ENCODE measurements at regions not wholly inside any gene's neighbourhood (a gene's known extent, or its start where the extent isn't known, plus 50 kb on each side); places are given as distances from the start of the nearest gene placed in this dataset.
"Not testable (repeated sequence)": the region's sequence is repeated elsewhere in the genome, so short reads cannot be mapped to it uniquely, and the experiment has no call there.

DNA sequence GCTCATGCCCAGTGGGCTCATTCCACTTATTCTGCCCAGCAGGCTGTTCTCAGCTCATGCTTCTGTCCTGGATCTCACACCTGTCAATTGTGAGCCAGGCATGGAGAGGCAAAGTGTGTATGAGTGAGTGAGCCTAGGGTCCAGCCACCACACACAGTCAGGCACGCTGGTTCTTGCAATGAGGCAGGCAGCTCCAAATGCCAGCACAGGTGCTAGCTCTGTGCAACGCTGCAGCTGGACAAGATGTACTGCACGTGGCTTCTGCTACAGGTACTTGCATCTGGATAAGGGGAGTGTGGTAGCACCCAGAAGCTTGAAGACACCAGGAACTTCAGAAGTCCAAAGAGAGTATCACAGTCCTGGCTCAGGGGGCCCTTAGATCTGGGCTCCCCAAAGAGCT is 1249.4 kb upstream of the IGFBP7 start:
- DNase-seq: no peak

DNA sequence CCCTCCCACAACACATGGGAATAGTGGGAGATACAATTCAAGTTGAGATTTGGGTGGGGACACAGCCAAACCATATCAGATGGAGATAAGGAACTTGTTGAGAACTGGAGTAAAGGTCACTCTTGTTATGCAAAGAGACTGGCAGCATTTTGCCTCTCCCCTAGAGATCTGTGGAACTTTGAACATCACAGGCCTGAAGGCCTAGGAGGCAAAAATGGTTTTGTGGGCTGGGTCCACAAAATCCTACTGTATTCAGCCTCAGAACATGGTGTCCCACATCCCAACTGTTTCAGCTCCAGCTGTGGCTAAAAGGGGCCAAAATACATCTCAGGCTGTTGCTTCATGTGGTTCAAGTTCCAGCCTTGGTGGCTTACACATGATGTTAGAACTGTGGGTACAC is 1247.8 kb upstream of the IGFBP7 start:
- no peak for DNase-seq

DNA sequence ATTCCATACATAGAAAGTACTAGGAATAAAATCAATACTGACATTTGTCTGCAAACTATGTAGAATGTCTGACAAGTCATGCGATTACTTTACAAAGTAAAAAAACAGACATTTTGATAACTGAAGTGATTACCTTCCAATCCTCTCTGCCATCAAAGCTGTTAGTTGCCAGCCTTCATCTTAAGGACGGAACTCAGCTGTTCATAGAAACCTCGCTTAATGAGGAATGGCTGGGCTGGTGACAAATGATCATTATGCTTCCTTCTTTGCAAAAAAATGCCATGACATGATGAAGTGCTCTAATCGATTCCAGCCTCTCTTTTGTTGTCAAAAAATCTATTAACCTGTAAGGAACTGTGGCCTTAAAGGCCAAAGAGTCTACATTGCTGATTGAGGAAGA is 1214.9 kb upstream of the IGFBP7 start:
- no peak for DNase-seq

DNA sequence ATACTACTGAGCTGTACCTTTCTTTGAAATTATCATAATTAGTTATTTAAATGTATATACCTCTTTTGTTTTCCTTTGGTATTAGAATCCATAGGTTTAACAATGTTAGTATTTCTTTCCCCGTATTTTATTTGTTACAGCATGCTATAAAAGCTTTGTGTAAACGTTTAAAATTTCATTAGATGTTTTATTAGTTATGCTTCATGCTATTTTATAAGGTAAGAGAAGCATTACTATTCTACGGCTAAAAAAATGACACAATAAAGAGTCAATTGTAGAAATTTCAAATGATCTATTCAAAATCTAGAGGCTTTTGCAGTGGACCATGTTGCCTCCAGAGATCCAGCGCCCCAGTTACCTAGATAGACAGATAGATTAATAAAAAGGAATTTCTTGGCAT is 1203.3 kb upstream of the IGFBP7 start:
- no peak for DNase-seq

DNA sequence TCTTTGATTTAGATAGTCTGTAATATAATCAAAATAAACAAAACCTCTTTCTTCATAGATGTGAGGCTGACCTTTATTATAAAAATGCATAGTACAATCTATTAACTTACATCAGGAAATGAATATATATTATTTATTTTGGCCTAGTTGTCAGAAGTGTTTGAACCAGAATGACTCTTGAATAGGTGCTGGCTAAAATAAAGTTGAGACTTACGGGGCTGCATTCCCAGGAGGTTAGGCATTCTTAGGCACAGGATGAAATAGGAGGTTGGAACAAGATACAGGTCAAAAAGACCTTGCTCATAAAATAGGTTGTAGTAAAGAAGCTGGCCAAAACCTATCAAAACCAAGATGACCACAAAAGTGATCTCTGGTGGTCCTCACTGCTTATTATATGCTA is 1193.3 kb upstream of the IGFBP7 start:
- DNase-seq: no peak

DNA sequence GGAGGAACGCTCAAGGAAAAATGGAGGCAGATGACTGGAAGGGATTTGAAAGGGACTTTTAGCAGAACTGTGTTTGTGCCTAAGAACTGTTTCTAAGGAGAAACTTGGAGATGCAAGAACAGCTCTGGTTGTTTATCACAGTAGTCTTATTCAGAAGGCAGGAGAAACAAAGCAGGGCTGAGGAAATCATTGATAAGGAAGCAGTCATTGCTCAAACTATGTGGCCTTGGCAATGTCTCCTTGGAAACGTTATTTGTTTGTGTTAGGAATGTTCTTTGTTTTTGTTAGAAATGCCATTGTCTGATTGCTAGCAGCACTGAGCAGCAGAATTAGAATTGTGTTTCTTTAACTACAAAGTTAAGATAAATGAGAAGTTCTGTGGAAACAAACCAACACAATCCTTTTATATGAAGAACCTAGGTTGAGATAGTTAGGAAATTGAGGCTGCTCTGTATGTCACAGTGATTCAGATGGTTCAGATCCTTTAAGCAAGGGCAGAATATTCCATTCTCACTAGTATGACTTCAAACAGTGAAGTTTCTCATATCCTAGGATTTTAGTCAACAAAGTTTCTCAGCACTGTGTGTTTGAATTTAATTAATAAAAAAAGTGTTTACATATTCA is 1191.3 kb upstream of the IGFBP7 start:
- DNase-seq: no peak

DNA sequence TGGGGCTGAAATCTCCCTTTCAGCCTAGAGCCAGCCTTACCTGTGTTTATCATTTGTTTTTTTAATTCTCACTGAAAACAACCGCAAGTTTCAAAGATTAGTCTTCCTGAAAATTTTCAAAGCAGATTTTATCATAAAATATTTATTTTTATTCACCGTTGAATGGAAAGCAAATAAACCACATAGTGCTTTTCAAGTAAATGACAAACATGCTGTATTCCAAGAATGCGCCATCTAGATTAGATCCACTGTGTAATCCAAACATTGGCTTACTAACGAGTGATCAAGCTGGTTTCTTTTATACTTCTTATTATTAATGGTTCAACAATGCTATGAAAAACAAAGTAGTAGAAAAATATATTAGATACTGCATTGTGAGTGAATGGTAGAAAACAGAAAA is 1176.2 kb upstream of the IGFBP7 start:
- no peak for DNase-seq

DNA sequence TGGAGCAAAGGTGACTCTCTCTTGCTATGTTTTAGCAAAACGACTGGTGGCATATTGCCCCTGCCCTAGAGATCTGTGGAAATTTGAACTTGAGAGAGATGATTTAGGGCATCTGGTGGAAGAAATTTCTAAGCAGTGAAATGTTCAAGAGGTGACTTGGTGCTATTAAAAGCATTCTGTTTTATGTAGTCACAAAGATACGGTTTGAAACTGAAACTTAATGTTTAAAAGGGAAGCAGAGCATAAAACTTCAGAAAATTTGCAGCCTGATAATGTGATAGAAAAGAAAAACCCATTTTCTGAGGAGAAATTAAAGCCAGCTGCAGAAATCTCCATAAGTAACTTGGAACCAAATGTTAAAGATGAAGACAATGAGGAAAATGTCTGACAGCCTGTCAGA is 1170.7 kb upstream of the IGFBP7 start:
- DNase-seq: not testable (repeated sequence)

DNA sequence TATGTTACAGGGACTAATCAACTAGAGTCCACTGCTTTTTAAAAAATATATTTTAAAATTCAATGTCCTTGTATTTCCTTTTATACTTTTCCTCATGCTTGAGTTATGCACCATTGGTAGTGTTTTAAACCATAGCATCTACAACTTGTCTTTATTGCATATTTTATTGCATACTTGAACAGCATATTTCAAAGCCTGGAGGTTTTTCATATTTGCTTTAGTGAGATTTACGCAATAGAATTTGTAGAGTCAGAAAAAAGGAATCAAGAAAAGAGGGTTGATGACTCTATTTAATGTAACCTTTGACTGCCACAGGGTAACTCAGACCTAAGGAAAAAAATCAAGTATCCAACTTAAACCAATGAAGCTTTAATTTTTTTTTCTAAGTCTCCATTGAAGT is 1165.7 kb upstream of the IGFBP7 start:
- no peak for DNase-seq

DNA sequence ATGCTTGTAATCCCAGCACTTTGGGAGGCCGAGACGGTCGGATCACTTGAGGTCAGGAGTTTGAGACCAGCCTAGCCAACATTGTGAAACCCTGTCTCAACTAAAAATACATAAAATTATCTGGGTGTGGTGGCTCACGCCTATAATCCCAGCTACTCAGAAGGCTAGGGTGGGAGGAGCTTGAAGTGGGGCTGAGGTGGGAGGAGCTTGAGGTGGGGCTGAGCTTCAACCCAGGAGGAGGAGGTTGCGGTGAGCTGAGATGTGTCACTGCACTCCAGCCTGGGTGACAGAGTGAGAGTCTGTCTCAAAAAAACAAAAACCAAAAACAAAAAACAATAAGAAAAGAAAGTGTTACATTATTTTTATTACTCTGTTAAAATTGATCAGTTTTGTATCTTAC is 1164.4 kb upstream of the IGFBP7 start:
- DNase-seq: no peak

DNA sequence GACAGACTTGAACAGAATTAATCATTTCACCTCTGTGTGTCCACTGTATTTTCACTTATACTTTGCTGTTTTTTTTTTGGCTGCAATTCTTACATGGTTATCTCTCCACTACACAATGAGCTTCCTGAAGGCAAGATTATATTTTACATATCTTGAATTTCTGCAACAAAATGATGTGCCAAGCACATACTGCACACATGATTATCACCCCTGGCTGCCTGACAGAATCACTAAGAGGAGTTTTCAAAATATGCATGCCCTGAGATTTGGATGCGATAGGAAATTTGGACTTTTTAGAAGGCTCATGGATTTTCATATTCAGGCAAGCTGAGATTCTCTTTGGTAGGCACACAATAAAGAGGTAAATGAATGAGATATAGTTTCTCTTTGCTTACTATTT is 1162.1 kb upstream of the IGFBP7 start:
- DNase-seq: no peak

DNA sequence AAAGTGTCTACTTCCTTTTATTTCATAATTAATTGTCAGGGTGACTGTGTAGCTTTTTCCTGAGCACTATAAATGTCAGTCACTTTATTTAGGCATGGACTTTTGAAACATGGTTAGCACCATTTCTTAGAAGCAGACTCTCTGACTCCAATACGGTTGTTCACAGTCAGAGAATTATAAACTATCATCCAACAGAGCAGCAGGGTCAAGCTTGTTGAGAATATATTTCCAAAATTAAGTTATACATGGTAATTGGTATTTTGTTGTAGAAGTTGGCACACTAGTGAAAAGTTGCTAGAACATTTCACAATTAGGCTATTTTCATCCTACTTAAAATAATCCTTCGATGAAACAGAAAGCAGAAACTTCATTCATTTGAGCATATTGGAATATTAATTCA is 1155.5 kb upstream of the IGFBP7 start:
- no peak for DNase-seq

DNA sequence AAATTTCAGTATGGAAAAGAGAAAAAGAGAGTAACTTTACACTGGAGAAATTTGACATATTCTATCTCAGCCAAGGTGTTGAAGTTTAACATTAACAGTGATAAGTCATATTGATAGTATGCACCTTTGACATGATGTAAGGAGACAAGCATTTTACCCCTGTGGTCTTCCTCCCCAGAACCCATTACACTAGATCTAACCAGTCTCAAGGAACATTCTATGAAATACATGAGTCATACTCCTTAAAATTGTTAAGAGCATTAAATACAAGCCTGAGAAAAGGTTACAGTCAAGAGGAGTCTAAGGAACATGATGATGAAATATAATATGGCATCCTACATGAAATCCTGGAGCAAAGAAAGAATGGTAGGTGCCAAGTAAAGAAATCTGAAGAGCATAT is 1151.3 kb upstream of the IGFBP7 start:
- no peak for DNase-seq

DNA sequence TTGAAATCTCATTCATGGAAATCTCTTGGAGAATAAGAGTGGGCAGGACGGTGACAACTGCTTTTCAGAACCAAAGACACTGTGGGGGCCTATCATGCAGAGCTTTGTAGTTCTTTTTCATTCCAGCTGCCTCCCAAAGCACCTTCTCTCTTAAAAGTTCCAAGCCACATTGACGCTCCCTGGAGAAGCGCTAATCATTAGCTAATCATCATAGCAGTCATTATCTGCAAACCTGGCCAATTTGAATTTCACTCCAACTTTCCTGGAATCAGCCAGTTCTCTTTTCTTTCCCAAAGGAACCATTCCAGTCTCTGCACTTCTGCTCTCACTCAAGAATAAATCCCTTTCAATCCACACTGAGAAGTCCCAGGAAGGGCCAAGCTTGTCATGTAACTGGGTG is 1144.1 kb upstream of the IGFBP7 start:
- no peak for DNase-seq

DNA sequence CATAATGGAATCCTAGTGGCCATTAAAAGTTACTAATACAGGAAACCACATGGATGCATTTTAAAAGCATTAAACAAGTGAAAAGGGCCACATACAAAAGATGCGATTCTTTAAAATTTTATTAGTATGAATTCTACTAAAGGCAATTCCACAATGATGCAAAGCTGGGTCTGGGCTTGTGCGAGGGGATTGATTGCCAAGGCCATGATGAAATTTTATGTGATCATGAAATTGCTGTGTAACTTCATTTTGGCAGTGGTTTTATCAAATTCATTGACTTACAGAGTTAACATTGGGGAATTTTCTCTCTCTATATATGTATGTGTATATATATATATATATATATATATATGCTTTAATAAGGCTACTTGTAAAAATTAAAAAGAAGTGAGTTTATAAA is 1142.5 kb upstream of the IGFBP7 start:
- DNase-seq: no peak

DNA sequence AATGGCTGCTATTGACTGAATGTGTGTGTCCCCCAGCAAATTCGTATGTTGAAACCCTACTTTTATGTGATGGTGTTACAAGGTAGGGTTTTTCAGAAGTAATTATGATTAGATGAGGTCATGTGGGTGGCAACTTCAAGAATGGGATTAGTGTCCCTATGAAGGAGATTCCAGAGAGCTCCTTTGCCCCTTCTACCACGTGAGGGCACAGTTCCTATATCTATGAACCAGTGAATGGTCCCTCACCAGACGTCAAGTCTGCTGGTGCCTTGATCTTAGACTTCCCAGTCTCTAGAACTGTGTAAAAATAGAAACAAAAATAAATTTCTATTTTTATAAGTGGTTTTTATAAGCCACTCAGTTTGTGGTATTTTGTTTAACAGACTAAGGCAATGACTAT is 1137.6 kb upstream of the IGFBP7 start:
- DNase-seq: no peak

DNA sequence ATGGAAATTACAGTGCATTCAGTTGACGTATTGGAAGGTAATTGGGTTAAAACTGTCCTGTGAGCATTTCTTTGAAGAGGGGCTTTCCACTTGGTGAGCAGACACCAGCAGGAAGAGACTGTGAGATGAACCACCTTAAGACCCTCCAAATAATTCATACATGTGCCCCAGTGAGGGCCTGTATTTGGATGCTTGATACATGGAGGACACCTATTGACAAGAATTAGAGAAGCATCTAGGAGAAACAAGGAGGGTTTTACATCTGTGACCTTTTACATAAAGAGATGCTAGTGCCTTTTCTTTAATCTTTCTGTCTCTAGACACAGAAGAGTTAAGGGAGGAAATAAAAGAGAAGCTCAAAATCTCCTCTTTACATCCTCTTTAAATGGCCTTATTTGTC is 1115.3 kb upstream of the IGFBP7 start:
- no peak for DNase-seq

DNA sequence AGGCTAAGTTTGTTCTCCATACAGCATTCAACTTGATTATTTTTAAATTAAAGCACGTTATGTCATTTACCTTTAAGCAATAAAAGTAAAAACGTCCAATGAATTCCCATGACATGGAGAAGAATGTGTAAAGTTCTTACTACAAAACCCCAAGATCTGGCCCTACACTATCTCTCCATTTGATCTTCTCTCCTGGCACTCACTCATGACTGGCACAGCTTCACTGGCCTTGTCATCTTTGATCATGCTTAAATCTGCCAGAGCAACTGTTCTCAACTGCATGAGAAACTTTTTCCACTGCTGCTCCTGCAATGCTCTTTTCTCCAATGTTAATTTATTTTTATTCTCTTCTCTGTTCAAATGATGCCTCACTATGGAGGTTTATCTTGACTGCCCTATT is 1109.0 kb upstream of the IGFBP7 start:
- DNase-seq: no peak

DNA sequence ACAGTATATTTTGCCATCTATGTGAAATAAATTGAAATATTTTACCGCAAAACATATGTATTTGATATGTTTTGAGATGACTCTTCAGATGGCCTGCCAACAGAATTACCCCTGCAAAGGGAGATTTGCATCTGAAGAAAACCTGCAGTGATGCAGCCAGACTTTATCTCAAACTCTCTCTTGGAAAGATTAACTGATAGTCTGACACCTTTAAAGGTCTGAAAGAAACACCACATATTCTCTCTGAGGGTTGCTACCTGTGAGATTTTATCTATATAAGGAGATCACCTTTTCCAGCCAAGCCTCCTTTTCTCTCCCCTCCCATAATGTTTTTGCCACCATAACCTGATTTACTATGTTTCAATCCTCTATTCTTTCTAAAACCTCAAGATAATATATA is 1106.3 kb upstream of the IGFBP7 start:
- DNase-seq: no peak

DNA sequence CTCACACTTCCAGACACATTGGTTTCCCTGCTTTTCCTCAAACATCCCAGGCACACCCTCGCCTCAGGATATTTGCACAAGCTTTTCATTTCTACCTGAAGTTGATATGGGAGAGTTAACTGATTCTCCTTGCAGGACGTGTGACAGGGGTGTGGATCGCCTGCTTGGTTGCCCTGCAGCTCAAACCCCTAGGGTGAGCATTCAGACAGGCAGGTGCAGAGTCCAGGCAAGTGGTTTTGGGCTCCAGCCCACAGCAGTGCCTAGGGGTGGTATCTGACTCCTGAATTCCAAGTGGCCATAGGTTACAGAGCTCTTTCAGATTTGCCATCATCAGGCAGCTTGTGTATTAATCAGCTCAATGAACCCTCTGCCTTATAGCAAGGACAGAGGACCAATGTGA is 1104.2 kb upstream of the IGFBP7 start:
- DNase-seq: no peak

DNA sequence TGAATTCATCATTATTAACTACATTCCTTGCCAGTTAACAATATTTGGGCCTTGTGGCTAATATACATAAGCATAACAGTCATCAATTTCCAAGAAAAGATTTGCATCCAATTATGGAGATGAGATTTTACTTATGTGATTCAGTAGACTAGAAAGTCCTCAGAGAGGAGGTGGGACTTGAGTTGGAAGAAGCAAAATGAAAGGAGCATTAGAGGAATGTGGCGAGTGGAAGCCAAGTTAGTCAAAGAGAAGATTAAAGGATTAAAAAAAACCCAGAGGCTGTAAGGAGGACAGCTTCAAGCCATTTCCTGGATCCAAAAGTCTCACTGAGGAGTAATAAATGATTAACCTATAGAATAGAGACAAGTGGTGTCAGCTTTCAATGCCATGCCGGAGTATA is 1099.4 kb upstream of the IGFBP7 start:
- no peak for DNase-seq

DNA sequence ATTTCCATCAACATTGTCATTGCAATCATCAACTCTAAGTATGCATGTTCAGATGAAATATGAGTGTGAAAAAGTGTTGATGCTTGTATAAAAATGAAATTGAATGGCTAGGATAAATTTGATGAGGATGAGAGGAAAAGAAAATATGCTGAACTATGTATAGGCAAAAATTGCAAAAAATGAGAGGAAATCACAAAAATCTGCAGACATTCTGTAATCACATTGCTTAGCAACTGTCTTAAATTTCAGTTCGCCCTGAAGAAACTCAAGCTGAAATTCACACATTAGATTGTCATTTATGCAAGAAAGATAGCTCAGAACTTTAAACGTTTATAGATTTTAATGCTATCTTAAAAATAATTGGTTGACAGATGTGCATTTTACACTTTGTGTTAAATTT is 1098.8 kb upstream of the IGFBP7 start:
- DNase-seq: no peak

DNA sequence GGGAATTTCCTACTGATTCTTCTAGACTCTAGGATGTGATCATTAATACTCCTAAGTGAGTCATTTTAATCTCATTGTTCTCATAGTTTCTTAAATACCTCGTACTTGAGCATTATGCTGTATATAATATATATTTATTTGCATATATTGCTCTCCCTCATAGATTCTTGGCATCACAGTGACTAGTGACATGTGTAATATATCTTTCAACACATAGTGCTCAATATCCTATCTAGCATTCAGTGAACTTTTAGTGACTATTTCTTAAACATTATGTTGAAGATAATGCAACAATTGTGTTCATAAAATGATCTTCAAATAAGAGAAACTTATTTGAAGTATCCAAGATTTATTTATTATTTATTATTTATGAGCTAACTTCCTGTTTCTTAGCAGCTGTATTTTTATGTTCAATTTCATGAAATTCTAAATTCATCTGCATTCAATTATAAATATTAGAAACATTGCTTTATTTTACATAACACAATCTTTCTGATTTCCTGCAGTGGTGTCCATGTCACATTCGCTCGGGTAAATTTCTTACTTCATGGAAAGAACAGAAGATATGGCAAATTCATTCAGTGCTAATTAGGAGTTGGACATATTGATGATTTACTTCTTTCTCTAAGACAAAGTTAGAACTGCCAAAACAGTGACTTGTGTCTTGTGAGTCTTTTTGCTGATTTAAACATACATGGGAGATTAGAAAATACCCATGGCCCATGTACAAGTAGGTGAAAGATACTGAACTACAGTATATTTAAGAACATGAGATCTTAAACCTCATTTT is 1095.5 kb upstream of the IGFBP7 start:
- no peak for DNase-seq

DNA sequence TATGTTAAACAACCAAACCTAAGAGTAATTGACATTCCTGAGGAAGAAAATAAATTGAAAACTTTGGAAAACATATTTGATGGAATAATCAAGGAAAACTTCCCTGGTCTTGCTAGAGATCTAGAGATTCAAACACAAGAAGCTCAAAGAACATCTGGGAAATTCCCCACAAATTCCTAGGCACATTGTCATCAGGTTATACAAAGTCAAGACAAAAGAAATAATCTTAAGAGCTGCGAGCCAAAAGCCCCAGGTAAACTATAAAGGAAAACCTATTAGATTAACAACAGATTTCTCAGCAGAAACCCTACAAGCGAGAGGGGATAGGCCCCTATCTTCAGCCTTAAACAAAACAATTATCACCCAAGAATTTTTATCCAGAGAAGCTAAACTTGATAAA is 1082.0 kb upstream of the IGFBP7 start:
- DNase-seq: no peak

DNA sequence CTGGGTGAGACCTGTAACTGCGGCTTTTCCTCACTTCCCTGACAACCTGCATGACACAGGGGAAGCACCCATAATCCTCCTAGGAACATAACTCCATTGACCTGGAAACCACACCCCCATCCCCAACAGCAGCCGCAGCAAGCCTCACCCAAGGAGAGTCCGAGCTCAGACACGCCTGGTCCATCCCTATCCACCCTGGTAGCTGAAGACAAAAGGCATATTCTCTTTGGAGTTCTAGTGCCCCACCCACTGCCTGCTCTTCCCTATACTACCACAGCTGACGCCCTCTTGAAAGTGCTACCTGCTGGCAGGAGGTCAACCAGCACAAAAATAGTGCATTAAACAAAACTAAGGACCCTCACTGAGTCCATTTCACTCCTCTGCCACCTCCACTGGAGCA is 1080.9 kb upstream of the IGFBP7 start:
- no peak for DNase-seq
